ENCODE measurements at regions not wholly inside any gene's neighbourhood (a gene's known extent, or its start where the extent isn't known, plus 50 kb on each side); places are given as distances from the start of the nearest gene placed in this dataset.

- TF ChIP-seq, protein P1, sequence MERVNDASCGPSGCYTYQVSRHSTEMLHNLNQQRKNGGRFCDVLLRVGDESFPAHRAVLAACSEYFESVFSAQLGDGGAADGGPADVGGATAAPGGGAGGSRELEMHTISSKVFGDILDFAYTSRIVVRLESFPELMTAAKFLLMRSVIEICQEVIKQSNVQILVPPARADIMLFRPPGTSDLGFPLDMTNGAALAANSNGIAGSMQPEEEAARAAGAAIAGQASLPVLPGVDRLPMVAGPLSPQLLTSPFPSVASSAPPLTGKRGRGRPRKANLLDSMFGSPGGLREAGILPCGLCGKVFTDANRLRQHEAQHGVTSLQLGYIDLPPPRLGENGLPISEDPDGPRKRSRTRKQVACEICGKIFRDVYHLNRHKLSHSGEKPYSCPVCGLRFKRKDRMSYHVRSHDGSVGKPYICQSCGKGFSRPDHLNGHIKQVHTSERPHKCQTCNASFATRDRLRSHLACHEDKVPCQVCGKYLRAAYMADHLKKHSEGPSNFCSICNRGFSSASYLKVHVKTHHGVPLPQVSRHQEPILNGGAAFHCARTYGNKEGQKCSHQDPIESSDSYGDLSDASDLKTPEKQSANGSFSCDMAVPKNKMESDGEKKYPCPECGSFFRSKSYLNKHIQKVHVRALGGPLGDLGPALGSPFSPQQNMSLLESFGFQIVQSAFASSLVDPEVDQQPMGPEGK (CRISPR knock-in tag; IDR thresholded peaks at IDR 0.05; ENCODE audit: borderline replicate concordance): no peak
- TF ChIP-seq TCF4 (CRISPR knock-in tag; IDR thresholded peaks at IDR 0.05; ENCODE audit: borderline replicate concordance) (no peak), ZNF8 (CRISPR knock-in tag; IDR thresholded peaks at IDR 0.05) (no peak), ARNTL (CRISPR knock-in tag; IDR thresholded peaks at IDR 0.05; ENCODE audit: borderline replicate concordance, low read depth) (no peak), GLIS3 (CRISPR knock-in tag; IDR thresholded peaks at IDR 0.05) (no peak)
Measured at GRCh38 chr5:145237843-145238242, 597.3 kb downstream of the PRELID2 start (continued).

DNA sequence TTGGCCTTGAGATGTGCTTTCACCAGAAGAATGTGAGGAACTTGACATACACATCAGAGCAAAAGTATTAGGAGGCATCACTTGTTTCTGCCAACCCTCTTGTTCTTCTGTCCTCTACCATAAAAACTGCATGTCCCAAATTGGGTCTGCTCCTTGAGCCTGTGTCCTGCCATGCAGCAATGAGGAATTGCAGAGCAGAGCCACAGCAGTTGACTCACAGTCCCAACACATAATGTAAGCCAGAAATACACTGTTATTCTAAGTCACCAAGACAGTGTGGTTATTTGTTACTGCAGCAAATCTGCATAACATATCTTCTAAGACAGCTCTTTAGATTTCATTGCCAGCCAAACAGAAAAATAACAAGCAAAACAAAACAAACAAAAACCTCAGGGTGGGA is 598.2 kb downstream of the PRELID2 start:
- TF ChIP-seq CSDC2 (CRISPR knock-in tag; IDR thresholded peaks at IDR 0.05) (no peak), OSR1 (CRISPR knock-in tag; IDR thresholded peaks at IDR 0.05) (no peak), BACH2 (CRISPR knock-in tag; IDR thresholded peaks at IDR 0.05; ENCODE audit: borderline replicate concordance) (no peak), ZNF70 (CRISPR knock-in tag; IDR thresholded peaks at IDR 0.05) (no peak), ISL1 (CRISPR knock-in tag; IDR thresholded peaks at IDR 0.05) (no peak)
- ATAC-seq: no peak

- no peak for TF ChIP-seq RARB (CRISPR knock-in tag; IDR thresholded peaks at IDR 0.05)
- TF ChIP-seq ZNF8 (CRISPR knock-in tag; IDR thresholded peaks at IDR 0.05): no peak
- no peak for TF ChIP-seq ZFP3 (CRISPR knock-in tag; IDR thresholded peaks at IDR 0.05)
- no peak for TF ChIP-seq ZFP30 (CRISPR knock-in tag; IDR thresholded peaks at IDR 0.05)
- TF ChIP-seq ZNF565 (CRISPR knock-in tag; conservative IDR thresholded peaks at IDR 0.05; ENCODE audit: low read depth): no peak
- TF ChIP-seq TOX (CRISPR knock-in tag; IDR thresholded peaks at IDR 0.05; ENCODE audit: borderline replicate concordance): no peak
- ATAC-seq: no peak
Measured at GRCh38 chr5:145236127-145236526, 599.0 kb downstream of the PRELID2 start.

DNA sequence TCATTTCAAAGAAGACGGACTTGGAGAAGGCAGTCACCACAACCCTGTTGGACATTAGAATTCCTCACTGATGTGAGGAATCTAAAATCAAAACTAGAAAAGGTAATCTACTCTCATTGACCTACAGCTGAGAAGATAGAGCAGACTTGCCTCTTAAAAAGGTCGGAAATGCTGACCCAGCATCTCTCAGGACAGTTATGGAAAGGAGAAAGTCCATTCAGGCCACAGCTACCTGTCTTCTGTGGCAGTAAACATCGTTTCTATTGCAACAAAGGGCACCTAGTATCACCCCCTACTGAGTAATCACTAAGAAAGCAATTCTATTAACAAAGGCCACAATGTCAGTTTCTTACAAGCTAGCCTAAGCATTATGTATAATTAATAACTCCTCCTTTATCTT is 601.7 kb downstream of the PRELID2 start:
- no peak for ATAC-seq
- TF ChIP-seq RARB (CRISPR knock-in tag; IDR thresholded peaks at IDR 0.05) (no peak), ZC3H10 (CRISPR knock-in tag; IDR thresholded peaks at IDR 0.05) (no peak), TOX (CRISPR knock-in tag; IDR thresholded peaks at IDR 0.05; ENCODE audit: borderline replicate concordance) (no peak), CSDC2 (CRISPR knock-in tag; IDR thresholded peaks at IDR 0.05) (no peak), GLIS3 (CRISPR knock-in tag; IDR thresholded peaks at IDR 0.05) (no peak), TCF4 (CRISPR knock-in tag; IDR thresholded peaks at IDR 0.05; ENCODE audit: borderline replicate concordance) (no peak), ZNF565 (CRISPR knock-in tag; conservative IDR thresholded peaks at IDR 0.05; ENCODE audit: low read depth) (no peak), ESRRG (CRISPR knock-in tag; IDR thresholded peaks at IDR 0.05) (no peak), CSRNP3 (CRISPR knock-in tag; IDR thresholded peaks at IDR 0.05) (no peak), ZNF8 (CRISPR knock-in tag; IDR thresholded peaks at IDR 0.05) (no peak)
- TF ChIP-seq, protein P1 (CRISPR knock-in tag; IDR thresholded peaks at IDR 0.05; ENCODE audit: borderline replicate concordance): no peak
- TF ChIP-seq, protein P2, sequence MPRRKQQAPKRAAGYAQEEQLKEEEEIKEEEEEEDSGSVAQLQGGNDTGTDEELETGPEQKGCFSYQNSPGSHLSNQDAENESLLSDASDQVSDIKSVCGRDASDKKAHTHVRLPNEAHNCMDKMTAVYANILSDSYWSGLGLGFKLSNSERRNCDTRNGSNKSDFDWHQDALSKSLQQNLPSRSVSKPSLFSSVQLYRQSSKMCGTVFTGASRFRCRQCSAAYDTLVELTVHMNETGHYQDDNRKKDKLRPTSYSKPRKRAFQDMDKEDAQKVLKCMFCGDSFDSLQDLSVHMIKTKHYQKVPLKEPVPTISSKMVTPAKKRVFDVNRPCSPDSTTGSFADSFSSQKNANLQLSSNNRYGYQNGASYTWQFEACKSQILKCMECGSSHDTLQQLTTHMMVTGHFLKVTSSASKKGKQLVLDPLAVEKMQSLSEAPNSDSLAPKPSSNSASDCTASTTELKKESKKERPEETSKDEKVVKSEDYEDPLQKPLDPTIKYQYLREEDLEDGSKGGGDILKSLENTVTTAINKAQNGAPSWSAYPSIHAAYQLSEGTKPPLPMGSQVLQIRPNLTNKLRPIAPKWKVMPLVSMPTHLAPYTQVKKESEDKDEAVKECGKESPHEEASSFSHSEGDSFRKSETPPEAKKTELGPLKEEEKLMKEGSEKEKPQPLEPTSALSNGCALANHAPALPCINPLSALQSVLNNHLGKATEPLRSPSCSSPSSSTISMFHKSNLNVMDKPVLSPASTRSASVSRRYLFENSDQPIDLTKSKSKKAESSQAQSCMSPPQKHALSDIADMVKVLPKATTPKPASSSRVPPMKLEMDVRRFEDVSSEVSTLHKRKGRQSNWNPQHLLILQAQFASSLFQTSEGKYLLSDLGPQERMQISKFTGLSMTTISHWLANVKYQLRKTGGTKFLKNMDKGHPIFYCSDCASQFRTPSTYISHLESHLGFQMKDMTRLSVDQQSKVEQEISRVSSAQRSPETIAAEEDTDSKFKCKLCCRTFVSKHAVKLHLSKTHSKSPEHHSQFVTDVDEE (CRISPR knock-in tag; IDR thresholded peaks at IDR 0.05): no peak

GRCh38 chr5:145230781-145231180 is 604.4 kb downstream of the PRELID2 start:
- ATAC-seq: no peak
- TF ChIP-seq, protein P2 (CRISPR knock-in tag; IDR thresholded peaks at IDR 0.05): no peak
- TF ChIP-seq ZFP3 (CRISPR knock-in tag; IDR thresholded peaks at IDR 0.05): no peak
- TF ChIP-seq, protein P1 (CRISPR knock-in tag; IDR thresholded peaks at IDR 0.05; ENCODE audit: borderline replicate concordance): no peak
- TF ChIP-seq GLIS3 (CRISPR knock-in tag; IDR thresholded peaks at IDR 0.05): no peak
- no peak for TF ChIP-seq ZC3H10 (CRISPR knock-in tag; IDR thresholded peaks at IDR 0.05)
- TF ChIP-seq CREB5 (CRISPR knock-in tag; IDR thresholded peaks at IDR 0.05; ENCODE audit: low read depth): no peak
- no peak for TF ChIP-seq TCF4 (CRISPR knock-in tag; IDR thresholded peaks at IDR 0.05; ENCODE audit: borderline replicate concordance)
